ENCODE measurements at regions not wholly inside any gene's neighbourhood (a gene's known extent, or its start where the extent isn't known, plus 50 kb on each side); places are given as distances from the start of the nearest gene placed in this dataset.

DNA sequence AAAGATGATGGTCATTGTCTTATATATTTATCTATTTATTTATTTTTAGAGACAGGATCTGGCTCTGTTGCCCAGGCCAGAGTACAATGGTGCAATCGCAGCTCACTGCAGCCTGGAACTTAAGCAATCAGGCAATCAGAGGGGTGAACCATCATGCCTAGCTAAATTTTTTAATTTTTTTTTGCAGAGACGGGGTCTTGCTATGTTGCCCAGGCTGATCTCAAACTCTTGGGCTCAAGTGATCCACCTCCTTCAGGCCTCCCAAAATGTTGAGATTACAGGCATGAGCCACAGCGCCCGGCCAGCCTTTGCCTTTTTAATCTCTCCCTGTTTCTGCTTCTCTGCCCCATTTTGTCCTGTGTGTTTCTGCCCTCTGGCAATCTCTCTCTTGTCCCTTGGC lies 102.2 kb downstream of the NCR2 start (continued):
- TF ChIP-seq POLR2AphosphoS2 (conservative IDR thresholded peaks at IDR 0.05; ENCODE audit: low read length) = no peak
- TF ChIP-seq, protein P1, sequence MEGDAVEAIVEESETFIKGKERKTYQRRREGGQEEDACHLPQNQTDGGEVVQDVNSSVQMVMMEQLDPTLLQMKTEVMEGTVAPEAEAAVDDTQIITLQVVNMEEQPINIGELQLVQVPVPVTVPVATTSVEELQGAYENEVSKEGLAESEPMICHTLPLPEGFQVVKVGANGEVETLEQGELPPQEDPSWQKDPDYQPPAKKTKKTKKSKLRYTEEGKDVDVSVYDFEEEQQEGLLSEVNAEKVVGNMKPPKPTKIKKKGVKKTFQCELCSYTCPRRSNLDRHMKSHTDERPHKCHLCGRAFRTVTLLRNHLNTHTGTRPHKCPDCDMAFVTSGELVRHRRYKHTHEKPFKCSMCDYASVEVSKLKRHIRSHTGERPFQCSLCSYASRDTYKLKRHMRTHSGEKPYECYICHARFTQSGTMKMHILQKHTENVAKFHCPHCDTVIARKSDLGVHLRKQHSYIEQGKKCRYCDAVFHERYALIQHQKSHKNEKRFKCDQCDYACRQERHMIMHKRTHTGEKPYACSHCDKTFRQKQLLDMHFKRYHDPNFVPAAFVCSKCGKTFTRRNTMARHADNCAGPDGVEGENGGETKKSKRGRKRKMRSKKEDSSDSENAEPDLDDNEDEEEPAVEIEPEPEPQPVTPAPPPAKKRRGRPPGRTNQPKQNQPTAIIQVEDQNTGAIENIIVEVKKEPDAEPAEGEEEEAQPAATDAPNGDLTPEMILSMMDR (IDR thresholded peaks at IDR 0.05) = no peak

DNA sequence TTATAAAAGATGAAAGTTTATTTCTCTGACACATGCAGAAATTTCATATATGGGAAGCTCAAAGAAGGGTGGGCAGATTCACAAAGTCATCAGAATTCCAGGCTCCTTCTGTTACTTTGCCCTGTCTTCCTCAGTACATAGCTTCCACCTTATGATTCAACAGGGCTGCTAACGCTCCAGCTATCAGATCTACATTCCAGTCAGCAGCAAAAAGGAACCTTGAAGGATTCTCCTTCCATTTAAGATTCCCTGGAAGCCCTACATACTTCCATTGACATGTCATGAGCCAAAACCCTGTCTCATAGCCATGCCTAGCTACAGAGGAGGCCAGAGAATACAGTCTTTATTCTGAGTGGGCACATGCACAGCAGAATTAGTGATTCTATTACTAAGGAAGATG lies 103.3 kb downstream of the NCR2 start:
- 26% methylated on average over 1 of the region's 1 CpG for WGBS (ENCODE audit: missing lambda C conversion rate)
- CTCF ChIA-PET = interaction anchor here (0.8 to 1.1 kb wide), 2 partner anchors 11 to 24 kb away, joined by 3 to 4 read pairs; no protein-coding TSS in a partner anchor
- Histone ChIP-seq H3K4me2 (no peak overlapping the region), H3K27ac (no peak overlapping the region), H3K4me3 (no peak overlapping the region), H3K4me1 (no peaks in the 10 kb centered on the region), H3K9me3 (no peaks in the 10 kb centered on the region)
- POLR2A ChIA-PET = no interaction called here
- no peak for ATAC-seq
- no peak for FAIRE-seq
- TF ChIP-seq CBX2 (IDR thresholded peaks at IDR 0.05; ENCODE audit: borderline replicate concordance, low read depth) = no peak
- no peak for TF ChIP-seq JUNB (IDR thresholded peaks at IDR 0.05)
- TF ChIP-seq FOSL2 (IDR thresholded peaks at IDR 0.05) = no peak
- TF ChIP-seq FOSL2 (CRISPR knock-in tag; IDR thresholded peaks at IDR 0.05) = no peak
- TF ChIP-seq, protein P2, sequence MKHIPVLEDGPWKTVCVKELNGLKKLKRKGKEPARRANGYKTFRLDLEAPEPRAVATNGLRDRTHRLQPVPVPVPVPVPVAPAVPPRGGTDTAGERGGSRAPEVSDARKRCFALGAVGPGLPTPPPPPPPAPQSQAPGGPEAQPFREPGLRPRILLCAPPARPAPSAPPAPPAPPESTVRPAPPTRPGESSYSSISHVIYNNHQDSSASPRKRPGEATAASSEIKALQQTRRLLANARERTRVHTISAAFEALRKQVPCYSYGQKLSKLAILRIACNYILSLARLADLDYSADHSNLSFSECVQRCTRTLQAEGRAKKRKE (CRISPR knock-in tag; IDR thresholded peaks at IDR 0.05; ENCODE audit: low read depth) = no peak
- no peak for TF ChIP-seq KDM5A (IDR thresholded peaks at IDR 0.05)
- TF ChIP-seq NFE2L2 (conservative IDR thresholded peaks at IDR 0.05; ENCODE audit: low read length) = no peak
- no peak for TF ChIP-seq NR3C1 (IDR thresholded peaks at IDR 0.05)
- no peak for TF ChIP-seq RARB (CRISPR knock-in tag; IDR thresholded peaks at IDR 0.05)
- TF ChIP-seq MYC (IDR thresholded peaks at IDR 0.05; ENCODE audit: borderline replicate concordance, low read length) = no peak
- no peak for TF ChIP-seq ZNF302 (CRISPR knock-in tag; IDR thresholded peaks at IDR 0.05)
- no peak for DNase-seq (ENCODE audit: low read depth in 1 of 2, low spot score in 1 of 2)

DNA sequence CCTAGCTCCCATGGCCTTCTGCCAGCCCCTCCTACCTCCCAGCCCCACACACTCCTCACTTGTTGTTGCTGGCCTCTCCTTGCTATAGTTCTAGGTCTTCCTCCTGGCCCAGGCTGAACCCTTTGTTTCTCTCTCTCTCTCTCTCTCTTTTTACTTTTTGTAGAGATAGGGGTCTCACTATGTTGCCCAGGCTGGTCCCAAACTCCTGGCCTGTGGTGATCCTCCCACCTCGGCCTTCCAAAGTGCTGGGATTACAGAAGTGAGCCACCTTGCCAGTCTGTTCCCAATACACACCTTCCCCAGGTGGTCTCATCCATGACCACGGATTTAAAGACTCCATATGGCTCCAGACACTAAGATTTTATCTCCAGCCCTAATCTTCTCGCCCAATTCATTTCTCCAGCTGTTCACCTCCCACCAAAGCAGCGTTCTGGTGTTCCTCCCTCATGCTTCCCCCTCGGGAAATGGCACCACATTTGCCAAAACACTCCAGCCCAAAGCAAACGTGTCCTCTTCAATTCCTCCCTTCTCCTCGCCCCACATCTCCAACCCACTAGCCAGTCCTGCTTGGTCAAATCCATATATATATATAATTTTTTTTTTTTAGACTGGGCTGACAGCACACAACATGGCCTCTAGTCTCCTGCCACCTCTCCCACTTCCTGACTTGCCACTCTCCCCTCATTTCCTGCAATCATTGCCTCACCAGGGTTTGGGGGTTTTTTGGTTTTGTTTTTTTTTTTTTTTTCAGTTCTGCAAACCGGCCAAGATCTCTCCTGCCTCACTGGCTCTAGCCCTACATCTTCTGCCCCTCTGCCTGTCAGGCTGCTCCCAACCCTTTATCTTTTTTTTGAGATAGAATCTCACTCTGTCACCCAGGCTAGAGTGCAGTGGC lies 104.4 kb downstream of the NCR2 start:
- DNase-seq (ENCODE audit: low read depth in 1 of 2, low spot score in 1 of 2) (no peak), ATAC-seq (no peak), FAIRE-seq (no peak)
- CTCF ChIA-PET = interaction anchor here (0.8 kb wide), 1 partner anchor 15 kb away, joined by 3 read pairs; no protein-coding TSS in a partner anchor
- no peak overlapping the region for H3K4me3 ChIP-seq
- H3K4me2 ChIP-seq = no peak overlapping the region
- H3K4me1 ChIP-seq = no peaks in the 10 kb centered on the region
- TF ChIP-seq GATA3 (IDR thresholded peaks at IDR 0.05; ENCODE audit: borderline replicate concordance) (no peak), FOSB (CRISPR knock-in tag; IDR thresholded peaks at IDR 0.05) (no peak), RCOR1 (IDR thresholded peaks at IDR 0.05; ENCODE audit: low read depth, low read length) (no peak), FOSL2 (IDR thresholded peaks at IDR 0.05) (no peak), FOSL2 (CRISPR knock-in tag; IDR thresholded peaks at IDR 0.05) (no peak), TFCP2L1 (CRISPR knock-in tag; IDR thresholded peaks at IDR 0.05) (no peak), TP53 (CRISPR knock-in tag; IDR thresholded peaks at IDR 0.05) (no peak), EHMT2 (IDR thresholded peaks at IDR 0.05; ENCODE audit: low read depth) (no peak), FOXS1 (CRISPR knock-in tag; IDR thresholded peaks at IDR 0.05) (no peak), CBX8 (IDR thresholded peaks at IDR 0.05) (no peak), HEYL (CRISPR knock-in tag; IDR thresholded peaks at IDR 0.05) (no peak), POLR2A (IDR thresholded peaks at IDR 0.05; ENCODE audit: low read length) (no peak)
- TF ChIP-seq, protein P3, sequence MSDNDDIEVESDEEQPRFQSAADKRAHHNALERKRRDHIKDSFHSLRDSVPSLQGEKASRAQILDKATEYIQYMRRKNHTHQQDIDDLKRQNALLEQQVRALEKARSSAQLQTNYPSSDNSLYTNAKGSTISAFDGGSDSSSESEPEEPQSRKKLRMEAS (IDR thresholded peaks at IDR 0.05) = no peak
- TF ChIP-seq, protein P4, sequence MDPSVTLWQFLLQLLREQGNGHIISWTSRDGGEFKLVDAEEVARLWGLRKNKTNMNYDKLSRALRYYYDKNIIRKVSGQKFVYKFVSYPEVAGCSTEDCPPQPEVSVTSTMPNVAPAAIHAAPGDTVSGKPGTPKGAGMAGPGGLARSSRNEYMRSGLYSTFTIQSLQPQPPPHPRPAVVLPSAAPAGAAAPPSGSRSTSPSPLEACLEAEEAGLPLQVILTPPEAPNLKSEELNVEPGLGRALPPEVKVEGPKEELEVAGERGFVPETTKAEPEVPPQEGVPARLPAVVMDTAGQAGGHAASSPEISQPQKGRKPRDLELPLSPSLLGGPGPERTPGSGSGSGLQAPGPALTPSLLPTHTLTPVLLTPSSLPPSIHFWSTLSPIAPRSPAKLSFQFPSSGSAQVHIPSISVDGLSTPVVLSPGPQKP (IDR thresholded peaks at IDR 0.05; ENCODE audit: low read depth, low read length) = no peak
- TF ChIP-seq, protein P5, sequence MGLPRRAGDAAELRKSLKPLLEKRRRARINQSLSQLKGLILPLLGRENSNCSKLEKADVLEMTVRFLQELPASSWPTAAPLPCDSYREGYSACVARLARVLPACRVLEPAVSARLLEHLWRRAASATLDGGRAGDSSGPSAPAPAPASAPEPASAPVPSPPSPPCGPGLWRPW (IDR thresholded peaks at IDR 0.05) = no peak
- no peaks in the 10 kb centered on the region for H3K9me3 ChIP-seq
- POLR2A ChIA-PET = no interaction called here
- H3K27ac ChIP-seq = no peak overlapping the region
- 31% methylated on average over 7 of the region's 8 CpGs for WGBS (ENCODE audit: missing lambda C conversion rate)
